Left ventricle myocardium superior (tissue), 1 donor: ENCODE measurements at regions not wholly inside any gene's neighbourhood (a gene's known extent, or its start where the extent isn't known, plus 50 kb on each side); places are given as distances from the start of the nearest gene placed in this dataset.
A peak's percentile ranks its signal among the peaks of the same experiment; 100 is the strongest.

Experiments used
- ATAC-seq: fragments of 200-7000 bp; cut with Tn5 transposase; one replicate; pipeline ENCODE4 v1.9.1; 2020; ENCODE audit warnings: mild to moderate bottlenecking, moderate library complexity
- DNase-seq: peaks from one replicate; pipeline ENCODE4 v3.0.0-alpha.2; 2020
- intact Hi-C: fragments of 100-400 bp; cut with micrococcal nuclease; formaldehyde crosslinking; loops from one replicate; pipeline ENCODE4 v1.11.0; 2022
- donor health status: DM: no; HTN: yes; CAD: no; lungs with severe emphysema.

- no peak for ATAC-seq
- DNase-seq = no peak
- intact Hi-C loops = no loop called here
Measured at GRCh38 chr20:40268321-40269075, 420.5 kb downstream of the MAFB start.

GRCh38 chr20:40265825-40266533 lies 423.1 kb downstream of the MAFB start:
- DNase-seq (peak; percentile 32), ATAC-seq (peak; percentile 66)
- intact Hi-C loops = no loop called here

GRCh38 chr20:40262219-40262618 lies 426.8 kb downstream of the MAFB start:
- intact Hi-C loops = no loop called here
- DNase-seq = no peak
- no peak for ATAC-seq

DNA sequence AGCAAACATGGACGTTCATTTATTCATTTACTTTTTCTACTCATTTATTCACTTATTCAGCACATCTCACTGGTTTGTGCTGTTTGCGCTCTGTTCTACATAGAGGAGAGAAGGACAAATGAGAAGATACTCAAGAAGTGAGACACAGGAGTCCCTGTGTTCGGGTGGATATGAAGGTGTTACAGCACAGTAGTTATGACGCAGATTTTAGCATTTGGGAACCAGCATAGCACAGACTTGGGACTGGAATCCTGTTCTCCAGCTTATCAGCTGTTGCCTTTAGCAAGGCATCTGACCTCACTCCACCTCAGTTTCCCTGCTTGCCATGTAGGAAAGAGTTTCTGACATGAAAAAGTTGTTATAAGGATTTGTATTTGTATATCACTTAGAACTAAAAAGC lies 430.1 kb downstream of the MAFB start:
- ATAC-seq (no peak), DNase-seq (no peak)
- intact Hi-C loops = no loop called here

GRCh38 chr20:40257763-40258162 lies 431.3 kb downstream of the MAFB start:
- intact Hi-C loops = no loop called here
- DNase-seq = no peak
- ATAC-seq = no peak

DNA sequence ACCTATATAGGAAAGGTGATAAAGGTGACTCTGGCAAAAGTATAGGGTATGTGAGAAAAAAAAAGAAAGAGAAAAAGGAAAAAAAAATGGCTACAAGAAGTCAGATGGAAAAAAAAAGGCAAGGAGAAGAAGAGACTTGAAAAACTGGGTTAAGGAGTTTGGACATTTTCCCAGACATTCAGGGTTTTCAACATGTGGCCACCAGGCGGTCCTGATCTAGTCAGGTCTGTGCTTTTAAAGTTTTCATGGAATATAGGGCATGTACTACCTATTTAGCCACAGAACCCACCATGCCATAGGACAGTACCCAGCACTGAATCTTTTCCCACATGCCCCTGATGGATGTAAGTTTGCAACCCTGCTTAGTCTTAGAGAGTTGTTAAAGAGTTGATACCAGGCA lies 433.7 kb downstream of the MAFB start:
- intact Hi-C loops = no loop called here
- ATAC-seq (peak; percentile 31), DNase-seq (no peak)

DNA sequence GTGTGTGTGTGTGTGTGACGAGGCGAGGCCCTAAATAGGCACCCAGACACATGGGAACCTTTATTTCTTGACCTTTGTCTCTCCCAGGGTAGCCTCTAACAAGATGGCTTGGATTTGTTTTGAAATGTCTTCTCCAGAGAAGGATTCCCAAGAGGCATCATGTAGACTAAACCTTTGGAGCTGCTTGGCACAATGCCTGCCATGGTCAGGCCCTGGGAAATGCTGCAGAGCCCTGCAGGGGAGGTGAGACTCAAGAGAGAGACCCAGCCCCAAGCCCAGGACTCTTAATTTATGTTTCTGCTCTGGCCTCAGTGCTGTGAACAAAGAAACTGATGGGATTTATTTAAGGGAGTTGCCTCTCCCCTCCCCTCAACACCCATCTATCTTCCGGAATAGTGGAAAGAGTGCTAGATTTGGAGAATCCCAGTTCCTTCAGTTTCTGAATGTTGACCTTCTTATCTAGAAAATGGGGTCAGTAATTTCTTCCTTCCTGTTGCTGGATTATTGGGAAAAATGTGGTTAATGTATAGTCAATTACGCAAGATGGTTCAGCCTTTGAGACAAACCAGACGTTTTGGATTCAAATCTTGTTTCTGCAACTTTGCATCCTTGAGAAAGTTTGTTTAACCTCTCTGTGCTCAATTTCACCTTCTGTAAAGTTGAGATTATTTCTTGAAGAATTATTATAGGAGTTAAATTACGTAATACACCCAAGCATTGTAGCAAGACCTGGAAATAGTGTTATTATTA lies 434.8 kb downstream of the MAFB start:
- intact Hi-C loops = no loop called here
- peak; percentile 43 for DNase-seq
- peak; percentile 29 for ATAC-seq

- intact Hi-C loops = no loop called here
- no peak for DNase-seq
- no peak for ATAC-seq
Measured at GRCh38 chr20:40251284-40251932, 437.6 kb downstream of the MAFB start.

DNA sequence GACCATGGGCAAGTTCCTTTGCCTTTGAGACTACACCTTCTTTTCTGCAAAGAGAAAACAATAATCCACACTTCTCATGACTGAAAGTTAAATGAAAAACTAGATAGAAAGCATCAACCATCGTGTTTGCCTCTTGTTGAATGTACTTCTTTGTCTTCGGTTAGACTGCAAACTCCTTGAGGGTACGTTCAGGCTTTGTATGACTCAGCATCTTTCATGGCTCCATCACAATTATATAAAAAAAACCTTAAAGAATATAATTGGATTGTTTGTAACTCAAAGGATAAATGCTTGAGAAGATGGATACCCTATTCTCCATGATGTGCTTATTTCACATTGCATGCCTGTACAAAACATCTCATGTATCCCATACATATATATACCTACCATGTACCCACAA lies 439.2 kb downstream of the MAFB start:
- intact Hi-C loops = no loop called here
- ATAC-seq = no peak
- DNase-seq = no peak

DNA sequence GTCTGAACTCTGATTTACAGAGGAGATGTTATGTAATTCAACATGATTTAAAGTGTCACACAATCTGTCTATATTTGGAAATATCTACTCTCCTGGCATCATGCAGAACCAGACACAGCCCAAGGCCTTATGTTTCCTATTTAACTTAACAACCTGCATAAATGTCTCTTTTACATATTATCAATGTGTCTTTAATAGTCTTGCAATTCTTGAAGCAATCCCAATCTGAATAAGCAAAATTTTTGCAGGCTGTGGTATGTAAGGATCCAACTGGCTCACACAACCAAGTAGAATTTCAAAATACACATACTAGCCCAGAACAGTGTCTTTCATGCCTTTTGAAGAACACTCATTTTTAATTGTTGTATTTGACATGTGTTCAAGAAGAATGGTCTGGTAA lies 443.2 kb downstream of the MAFB start:
- no peak for DNase-seq
- intact Hi-C loops = no loop called here
- ATAC-seq = no peak

DNA sequence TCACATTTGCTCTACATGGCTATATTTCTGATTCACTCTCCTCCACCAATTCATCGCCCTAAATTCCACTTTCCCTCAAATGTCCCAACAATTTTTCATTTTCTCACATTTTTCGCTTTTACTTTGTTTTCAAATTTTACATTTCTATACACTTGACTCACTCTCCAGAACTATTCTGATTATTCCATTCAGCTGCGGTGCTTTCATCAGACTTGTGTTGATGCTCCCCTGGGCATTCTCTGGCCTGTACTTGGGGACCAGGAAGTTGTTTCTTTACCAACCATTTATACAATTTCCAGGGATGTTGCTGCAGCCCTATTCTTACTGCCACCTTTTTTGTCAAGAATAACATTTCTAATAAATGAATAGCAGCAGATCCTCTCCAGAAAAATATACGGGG lies 444.8 kb downstream of the MAFB start:
- ATAC-seq (no peak), DNase-seq (no peak)
- intact Hi-C loops = no loop called here

- intact Hi-C loops = no loop called here
- ATAC-seq (no peak), DNase-seq (no peak)
Measured at GRCh38 chr20:40241596-40242343, 447.3 kb downstream of the MAFB start.

- intact Hi-C loops = no loop called here
- DNase-seq = no peak
- no peak for ATAC-seq
Measured at GRCh38 chr20:40238511-40238910, 450.5 kb downstream of the MAFB start.

DNA sequence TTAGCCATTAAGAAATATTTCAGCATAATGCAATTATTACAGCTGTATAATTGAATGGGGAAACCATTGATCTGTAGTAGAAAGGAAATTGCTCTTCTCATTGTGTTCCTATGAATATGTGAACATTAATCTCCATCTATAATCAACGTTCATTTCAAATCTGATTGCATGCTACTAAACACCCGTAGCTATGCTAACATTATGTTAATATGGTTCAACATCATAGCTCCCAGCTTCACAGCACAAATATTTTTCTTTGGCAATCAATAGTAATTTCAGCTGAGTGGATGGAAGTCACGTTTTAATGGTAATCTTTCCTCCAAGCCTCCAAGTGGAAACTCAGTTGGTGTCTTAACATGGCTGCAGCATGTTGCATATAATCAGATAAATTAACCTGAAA lies 454.4 kb downstream of the MAFB start:
- ATAC-seq (no peak), DNase-seq (no peak)
- intact Hi-C loops = no loop called here

- intact Hi-C loops = no loop called here
- peak; percentile 23 for ATAC-seq
Measured at GRCh38 chr20:40233406-40233805, 455.6 kb downstream of the MAFB start.

GRCh38 chr20:40232756-40233155 lies 456.3 kb downstream of the MAFB start:
- DNase-seq (no peak), ATAC-seq (no peak)
- intact Hi-C loops = no loop called here

More at GRCh38 chr20:40233406-40233805, 455.6 kb downstream of the MAFB start:
- no peak for DNase-seq

DNA sequence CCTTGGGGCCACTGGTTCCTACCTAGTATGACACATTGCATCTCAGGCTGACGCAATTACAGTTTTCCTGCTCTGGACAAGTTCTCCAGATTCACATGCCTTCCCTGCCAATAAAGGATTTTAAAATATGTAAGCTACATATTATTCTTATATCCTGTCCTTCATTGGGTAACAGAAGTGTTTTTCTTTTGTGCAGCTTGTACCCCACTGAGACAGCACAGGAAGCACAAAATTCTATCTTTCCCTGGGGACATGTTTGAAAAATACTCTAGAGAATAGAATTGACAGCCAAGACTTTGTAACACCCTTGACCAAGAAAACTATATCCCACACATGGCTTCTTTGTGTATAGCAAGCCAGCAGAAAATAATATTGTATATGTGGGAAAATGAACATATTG lies 456.8 kb downstream of the MAFB start:
- no peak for ATAC-seq
- DNase-seq = no peak
- intact Hi-C loops = no loop called here

- DNase-seq = no peak
- no peak for ATAC-seq
- intact Hi-C loops = no loop called here
Measured at GRCh38 chr20:40230486-40230885, 458.6 kb downstream of the MAFB start.

- ATAC-seq (no peak), DNase-seq (no peak)
Measured at GRCh38 chr20:40225596-40225995, 463.4 kb downstream of the MAFB start.

More at GRCh38 chr20:40225596-40225995, 463.4 kb downstream of the MAFB start:
- intact Hi-C loops = no loop called here
